ENCODE measurements at regions not wholly inside any gene's neighbourhood (a gene's known extent, or its start where the extent isn't known, plus 50 kb on each side); places are given as distances from the start of the nearest gene placed in this dataset.

DNA sequence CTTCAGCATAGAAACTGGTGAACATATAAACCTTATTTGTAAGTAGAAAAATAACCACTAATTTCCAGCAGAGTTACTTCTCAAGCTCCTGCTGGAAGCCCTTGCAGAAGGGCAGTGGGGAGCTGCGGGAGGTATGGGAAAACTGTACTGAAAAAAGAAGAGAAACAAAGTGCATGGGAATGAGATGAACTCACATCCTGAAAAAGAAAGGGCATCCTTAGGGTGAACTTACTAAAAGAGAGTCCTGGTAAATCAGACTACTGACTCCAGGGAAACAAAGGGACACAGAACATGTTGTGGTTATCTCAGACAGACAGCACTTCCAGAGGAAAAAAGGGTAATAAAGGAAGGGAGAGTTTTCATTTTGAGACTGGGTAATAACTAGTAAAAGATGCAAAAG is 515.1 kb downstream of the RPL10L start:
- TF ChIP-seq, protein P1, sequence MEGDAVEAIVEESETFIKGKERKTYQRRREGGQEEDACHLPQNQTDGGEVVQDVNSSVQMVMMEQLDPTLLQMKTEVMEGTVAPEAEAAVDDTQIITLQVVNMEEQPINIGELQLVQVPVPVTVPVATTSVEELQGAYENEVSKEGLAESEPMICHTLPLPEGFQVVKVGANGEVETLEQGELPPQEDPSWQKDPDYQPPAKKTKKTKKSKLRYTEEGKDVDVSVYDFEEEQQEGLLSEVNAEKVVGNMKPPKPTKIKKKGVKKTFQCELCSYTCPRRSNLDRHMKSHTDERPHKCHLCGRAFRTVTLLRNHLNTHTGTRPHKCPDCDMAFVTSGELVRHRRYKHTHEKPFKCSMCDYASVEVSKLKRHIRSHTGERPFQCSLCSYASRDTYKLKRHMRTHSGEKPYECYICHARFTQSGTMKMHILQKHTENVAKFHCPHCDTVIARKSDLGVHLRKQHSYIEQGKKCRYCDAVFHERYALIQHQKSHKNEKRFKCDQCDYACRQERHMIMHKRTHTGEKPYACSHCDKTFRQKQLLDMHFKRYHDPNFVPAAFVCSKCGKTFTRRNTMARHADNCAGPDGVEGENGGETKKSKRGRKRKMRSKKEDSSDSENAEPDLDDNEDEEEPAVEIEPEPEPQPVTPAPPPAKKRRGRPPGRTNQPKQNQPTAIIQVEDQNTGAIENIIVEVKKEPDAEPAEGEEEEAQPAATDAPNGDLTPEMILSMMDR (conservative IDR thresholded peaks at IDR 0.05; ENCODE audit: low read depth, low read length) = no peak
- TF ChIP-seq EZH2 (IDR thresholded peaks at IDR 0.05; ENCODE audit: borderline replicate concordance, low read depth, low read length, poor library complexity, severe bottlenecking) = no peak

Data from A673 (cell line).